ENCODE measurements at regions not wholly inside any gene's neighbourhood (a gene's known extent, or its start where the extent isn't known, plus 50 kb on each side); places are given as distances from the start of the nearest gene placed in this dataset.
"Not testable (repeated sequence)": the region's sequence is repeated elsewhere in the genome, so short reads cannot be mapped to it uniquely, and the experiment has no call there.

DNA sequence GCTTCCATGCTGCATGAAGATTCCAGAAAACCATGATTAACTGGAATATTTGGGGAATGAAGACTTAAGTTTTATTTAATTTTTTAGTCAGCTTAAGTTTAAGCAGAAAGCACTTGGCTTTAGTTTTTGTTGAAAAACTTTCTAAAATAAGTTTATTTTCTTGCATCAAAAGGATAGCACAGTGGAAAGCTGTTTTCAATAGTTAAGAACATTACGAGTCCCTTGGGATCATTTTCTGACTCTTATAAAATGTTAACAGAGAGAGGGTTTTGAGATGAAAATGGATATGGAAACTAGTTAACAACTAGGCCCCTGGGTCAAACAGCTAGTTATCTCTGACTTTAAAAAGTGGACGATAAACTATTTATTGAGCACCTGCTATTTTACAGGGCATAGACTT is 181.9 kb upstream of the SLC38A2 start:
- DNase-seq (ENCODE audit: low read depth in 4 of 4, low spot score in 3 of 4), result no peak

DNA sequence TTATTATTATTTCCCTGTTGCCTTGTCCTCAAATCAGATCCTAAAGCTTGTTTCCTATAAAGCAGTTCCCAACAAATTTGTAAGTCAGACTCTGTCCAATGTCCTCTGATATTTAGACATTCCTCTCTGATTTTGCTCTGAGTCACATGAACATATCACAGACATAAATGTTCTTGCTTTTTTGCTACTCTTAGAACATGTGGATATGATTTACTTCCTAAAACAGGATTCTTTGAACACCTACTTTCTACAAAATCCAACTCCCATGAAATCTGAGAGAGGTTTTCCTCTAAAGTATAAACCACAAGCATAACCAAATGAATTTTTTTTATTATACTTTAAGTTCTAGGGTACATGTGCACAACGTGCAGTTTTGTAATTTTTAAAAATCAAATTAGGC is 181.3 kb upstream of the SLC38A2 start:
- no peak for DNase-seq (ENCODE audit: low read depth in 4 of 4, low spot score in 3 of 4)

DNA sequence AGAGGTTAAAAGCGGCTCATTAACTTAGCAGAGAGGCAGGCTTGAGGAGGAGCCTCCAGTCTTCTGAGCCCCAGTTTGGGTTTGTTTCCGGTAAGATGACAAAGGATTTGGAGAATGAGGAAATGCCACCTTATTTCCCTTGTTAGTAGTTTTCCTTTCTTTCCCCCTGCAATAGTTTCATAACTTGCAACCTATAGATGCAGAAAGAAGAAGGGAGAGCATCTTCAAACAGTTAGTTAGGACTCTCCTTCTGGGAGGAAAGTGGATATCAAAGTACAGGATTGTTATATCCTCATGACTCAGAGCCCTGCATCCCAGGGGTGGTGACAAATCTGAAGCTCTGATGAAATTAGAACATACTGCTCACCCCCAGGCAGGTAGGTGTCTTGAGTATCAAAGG is 180.7 kb upstream of the SLC38A2 start:
- DNase-seq (ENCODE audit: low read depth in 4 of 4, low spot score in 3 of 4), result no peak

DNA sequence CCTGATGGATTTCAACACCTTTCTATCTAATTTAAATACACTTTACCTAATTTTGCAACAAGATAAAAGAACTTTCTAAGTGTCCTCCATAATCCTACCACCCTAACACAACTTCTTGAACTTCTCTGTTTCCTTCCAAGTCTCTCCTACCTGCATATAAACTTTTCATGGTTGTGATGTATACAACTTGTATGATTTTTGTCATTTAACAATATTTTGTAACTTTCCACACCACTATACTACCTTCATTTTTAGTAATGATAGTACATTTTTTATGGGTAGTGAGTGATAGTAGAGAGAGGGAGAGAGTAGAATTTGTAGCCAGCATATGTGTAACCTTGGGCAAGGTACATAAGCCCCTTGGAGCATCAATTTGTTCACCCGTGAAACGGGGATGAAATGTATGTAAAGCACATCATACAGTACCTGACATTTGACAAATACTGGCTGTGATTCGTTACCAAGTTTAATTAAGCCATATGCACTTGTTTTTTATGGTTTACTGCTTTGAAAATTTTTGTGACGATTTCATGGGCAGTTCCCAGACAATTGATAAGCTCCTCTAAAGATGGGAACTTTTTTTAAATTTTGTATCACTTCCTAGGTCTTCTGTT is 177.8 kb upstream of the SLC38A2 start:
- no peak for DNase-seq (ENCODE audit: low read depth in 4 of 4, low spot score in 3 of 4)

DNA sequence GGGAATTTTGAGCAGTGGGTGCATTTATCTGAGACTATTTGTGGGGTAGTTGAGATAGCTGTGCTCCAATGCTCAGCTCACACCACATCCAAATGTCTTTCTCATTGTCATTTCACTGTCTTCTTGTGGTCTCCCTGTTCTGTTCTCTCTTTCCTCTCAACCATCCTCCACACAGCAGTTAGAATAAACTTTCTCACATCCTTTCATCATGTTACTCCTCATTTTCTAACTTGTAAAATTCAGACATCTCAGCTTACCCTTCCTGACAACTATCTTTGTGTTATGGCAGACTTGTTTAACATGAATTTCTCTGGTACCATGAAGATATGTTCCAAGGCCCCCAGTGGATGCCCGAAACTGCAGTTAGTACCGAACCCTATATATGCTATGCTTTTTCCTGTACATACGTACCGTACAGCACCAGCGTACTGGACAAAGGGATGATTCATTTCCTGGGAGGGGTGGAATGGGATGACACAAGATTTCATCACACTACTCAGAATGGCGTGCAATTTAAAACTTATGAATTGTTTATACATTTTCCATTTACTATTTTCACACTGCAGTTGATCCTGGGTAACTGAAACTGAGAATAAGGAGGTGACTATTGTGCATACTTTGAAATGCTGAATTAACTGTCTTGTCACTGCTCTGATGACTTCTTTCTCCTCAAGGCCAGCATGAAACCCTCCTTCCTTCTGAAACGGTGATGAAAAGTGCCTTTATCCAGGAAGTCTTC is 177.1 kb upstream of the SLC38A2 start:
- no peak for DNase-seq (ENCODE audit: low read depth in 4 of 4, low spot score in 3 of 4)

DNA sequence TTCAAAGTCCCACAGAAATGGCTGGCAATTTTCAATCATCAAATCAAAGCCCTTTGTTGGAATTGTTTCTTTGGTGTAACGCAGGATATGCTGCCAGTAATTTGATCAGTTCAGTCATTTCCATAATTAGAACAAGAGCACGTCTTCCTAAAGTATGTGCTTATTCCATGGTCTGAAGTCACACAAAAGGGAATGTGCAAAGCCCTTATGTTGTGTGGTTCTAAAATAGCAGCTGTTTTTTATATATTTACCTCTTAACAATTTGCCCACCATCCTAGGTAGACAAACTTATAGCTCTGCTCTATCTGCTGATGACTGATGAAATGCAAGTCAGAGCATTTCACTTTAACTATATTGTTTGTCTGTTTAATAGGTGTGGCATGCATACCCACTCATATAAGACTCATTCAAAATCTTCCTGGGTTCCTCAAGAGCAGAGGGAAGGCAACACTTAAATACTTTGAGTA is 176.1 kb upstream of the SLC38A2 start:
- no peak for DNase-seq (ENCODE audit: low read depth in 4 of 4, low spot score in 3 of 4)

DNA sequence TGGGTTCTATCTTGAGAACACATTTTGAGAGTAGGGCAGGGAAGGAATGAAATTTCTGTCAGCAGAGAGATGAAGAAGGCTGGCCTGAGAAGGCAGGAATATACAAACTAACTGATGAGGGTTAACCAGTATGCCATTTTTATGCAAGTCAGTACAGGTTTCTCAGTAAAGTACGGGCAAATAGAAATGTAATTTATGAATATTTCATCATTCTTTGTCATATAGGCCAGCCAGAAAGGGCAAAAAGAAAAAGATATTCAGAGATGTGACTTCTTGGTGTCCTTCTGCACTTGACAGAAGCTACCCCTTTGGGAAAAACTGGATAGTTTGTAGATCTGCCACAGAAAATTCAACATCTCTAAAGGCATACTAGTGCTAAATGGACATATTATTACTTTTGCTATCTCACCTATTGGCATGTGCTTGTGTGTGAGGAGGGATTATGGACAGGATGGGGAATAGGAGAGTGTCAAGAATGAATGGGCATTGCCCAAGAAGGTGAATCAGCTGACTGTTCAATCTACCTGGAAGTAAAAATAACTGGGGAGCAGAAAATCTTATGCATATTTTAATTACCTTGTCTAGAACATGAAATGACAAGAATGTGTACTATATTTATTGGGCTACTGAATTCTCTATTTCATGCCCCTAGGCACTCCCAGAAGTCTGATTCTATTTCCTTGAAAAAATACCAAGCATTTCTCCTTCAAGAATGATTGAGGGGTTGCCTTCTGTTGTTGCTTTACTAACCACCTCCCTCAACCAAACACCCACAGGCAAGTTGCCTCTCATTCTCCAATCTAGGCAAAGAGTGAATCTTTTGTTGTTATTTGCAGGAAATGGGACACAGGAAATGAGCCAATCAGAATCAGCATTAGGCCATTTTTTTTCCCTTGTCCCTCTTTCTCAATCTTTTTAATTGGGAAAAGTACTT is 175.1 kb upstream of the SLC38A2 start:
- DNase-seq (ENCODE audit: low read depth in 4 of 4, low spot score in 3 of 4), result no peak

DNA sequence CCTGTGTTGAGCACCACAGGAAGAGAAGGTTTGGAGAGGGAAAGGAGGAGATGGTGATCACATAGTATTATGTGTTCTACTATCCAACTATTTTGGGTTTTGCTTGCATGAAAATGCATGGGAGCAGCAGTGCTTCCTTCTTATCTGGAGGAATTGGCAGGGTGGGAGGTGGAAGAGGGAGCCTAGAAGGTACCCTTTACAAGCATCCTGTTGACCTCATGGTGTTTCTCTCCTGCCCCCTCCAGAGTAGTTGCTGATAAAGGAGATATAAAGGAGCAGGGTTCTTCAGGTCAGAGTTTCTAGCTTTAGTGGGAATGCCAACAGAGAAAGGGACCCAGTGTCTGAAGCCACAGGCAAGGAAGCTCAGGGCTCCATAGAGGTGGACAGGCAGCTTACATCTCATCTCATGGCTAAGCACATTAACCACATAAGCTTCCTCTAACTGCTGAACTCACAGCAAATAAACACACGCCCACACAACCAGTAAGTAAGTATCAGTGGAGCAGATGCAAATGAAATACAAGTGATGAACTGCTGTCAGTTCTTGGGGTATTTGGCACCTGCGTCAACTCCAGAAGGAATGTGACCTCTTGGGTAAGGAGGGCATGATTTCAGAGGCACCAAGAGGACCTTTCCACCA is 174.2 kb upstream of the SLC38A2 start:
- DNase-seq (ENCODE audit: low read depth in 4 of 4, low spot score in 3 of 4), result no peak

DNA sequence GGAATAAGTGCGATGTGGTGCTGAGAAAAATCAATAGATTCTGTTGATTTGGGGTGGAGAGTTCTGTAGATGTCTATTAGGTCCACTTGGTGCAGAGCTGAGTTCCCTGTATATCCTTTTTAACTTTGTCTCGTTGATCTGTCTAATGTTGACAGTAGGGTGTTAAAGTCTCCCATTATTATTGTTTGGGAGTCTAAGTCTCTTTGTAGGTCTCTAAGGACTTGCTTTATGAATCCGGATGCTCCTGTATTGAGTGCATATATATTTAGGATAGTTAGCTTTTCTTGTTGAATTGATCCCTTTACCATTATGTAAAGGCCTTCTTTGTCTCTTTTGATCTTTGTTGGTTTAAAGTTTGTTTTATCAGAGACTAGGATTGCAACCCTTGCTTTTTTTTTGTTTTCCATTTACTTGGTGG is 170.8 kb upstream of the SLC38A2 start:
- DNase-seq (ENCODE audit: low read depth in 4 of 4, low spot score in 3 of 4), result not testable (repeated sequence)

DNA sequence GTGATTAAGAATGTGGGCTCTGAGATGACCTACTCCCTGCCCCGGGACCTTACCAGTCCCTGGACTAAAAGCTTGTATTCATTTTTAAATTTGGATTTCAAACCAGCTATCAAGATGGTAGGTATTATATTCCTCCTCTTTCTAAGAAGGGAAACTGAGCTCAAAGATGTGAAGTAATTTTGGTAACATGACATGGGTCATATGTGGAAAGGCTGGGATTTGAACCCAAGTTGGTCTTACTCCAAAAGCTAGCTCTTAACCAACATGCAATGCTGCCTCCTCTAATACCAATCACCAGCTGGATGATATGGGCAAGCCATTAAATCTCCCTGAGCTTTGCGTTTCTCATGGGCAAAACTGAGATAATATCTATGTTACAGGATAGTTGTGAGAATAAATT is 166.4 kb upstream of the SLC38A2 start:
- no peak for DNase-seq (ENCODE audit: low read depth in 4 of 4, low spot score in 3 of 4)

DNA sequence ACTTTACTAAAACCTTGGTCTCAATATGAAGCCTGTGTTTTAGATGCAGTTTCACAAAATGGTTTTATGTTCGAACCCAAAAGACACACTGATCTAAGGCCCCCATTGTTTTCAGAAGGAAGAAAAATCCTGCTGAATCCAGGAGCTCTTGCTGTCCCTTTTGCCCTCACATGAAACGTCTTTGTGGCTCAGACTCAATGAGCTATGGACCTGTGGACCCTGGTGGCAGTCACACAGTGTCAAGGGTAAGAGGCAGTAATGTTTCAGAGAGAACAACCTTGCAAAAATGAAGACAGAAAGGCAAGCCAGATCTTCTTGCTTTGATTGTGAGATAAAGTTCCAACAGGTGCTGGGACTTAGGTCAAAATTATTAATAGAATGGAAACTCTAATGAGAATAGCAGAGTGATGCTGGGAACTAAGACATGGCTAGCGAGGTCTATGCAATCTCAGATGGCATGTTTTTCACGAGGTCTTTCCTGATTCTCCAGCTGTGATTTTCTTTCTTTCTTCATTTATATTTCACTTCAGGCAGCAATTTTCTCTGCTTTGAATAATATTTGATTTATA is 164.9 kb upstream of the SLC38A2 start:
- no peak for DNase-seq (ENCODE audit: low read depth in 4 of 4, low spot score in 3 of 4)

DNA sequence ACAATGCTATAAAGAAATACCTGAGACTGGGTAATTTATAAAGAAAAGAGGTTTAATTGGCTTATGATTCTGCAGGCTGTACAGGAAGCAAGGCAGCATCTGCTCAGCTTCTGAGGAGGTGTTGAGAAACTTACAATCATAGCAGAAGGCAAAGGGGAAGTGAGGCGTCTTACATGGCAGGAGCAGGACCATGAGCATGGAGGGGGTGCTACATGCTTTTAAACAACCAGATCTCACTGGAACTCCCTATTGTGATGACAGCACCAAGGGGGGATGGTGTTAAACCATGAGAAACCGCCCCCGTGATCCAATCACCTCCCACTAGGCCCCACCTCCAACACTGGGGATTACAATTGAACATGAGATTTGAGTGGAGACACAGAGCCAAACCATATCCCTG is 163.7 kb upstream of the SLC38A2 start:
- not testable (repeated sequence) for DNase-seq (ENCODE audit: low read depth in 4 of 4, low spot score in 3 of 4)

DNA sequence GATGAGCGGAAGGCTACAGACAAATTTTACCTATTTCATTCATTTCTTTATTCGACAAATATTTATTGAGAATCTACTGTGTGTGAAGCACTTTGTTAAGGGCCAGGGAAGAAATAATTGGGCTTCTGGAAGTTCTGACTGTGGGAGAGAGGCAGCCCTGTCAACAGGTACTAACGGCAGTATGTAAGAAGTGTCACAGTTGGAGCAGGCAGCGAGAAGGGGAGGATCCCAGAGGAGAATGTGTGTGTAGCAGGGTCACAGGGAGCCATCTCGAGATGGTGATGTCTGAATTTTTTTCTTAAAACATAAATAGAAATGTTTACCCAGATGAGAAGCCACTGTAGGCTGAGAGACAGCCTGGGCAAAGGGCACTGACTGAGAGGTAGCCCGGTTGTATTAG is 163.3 kb upstream of the SLC38A2 start:
- DNase-seq (ENCODE audit: low read depth in 4 of 4, low spot score in 3 of 4), result no peak

DNA sequence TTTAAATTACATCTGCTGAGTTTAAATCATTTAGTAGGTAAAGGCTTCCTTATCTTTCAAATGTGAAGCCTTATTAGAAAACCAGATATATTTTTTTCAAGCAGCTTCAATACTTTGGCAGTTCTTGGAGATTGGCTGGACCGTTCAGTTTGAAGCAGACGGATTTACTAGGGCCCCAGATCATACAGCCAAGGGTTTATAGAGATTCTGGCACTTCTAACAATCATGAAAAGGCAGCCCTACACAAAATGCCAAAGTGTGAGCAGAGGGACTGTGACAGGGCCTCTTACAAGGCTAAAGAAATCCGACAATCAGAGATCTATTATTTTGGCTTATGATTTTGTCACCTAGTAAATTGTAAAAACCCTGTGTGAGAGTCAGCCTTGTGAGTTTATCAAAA is 162.8 kb upstream of the SLC38A2 start:
- DNase-seq (ENCODE audit: low read depth in 4 of 4, low spot score in 3 of 4), result no peak

DNA sequence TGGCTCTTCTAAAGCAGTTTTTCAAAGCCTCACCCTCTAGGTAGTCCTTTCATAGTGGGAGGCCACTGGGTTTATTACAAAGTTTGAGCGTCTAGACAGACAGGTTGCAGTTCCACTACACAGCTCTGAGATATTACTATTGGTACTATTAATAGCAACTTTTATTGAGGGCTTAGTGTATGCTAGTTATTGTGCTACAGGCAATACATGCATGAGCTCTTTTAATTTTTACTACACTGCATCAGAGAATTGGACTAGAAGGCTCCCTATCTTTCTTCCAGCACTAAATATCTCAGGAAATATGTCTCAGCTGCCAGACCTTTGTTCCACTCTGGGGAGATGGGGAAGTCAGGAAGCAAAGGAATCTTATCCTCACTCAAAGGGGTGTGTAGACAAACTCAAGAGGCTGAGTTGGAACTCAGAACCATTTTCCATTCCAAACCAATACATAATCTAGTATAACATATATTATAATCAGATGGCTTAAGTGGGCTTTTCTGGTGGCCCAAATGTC is 161.8 kb upstream of the SLC38A2 start:
- DNase-seq (ENCODE audit: low read depth in 4 of 4, low spot score in 3 of 4), result no peak

DNA sequence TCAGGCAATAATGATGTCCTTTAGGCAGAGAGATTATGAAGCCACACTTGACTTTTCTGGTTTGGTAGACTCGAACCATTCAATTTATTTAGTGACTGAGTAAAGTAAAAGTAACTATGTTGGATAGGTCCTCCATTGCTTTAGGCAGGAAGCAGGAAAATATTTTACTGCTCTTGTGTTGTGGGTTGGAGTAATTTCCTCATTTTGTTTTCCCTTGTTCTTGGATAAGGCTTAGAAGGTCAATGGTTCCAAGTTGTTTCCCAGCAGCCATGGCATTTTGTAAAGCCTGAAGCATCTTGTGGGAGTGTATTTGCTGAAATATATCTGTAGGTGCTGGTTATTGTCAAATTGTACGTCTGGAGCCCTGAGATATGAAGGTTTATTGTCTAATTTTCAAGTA is 161.2 kb upstream of the SLC38A2 start:
- DNase-seq (ENCODE audit: low read depth in 4 of 4, low spot score in 3 of 4), result no peak

DNA sequence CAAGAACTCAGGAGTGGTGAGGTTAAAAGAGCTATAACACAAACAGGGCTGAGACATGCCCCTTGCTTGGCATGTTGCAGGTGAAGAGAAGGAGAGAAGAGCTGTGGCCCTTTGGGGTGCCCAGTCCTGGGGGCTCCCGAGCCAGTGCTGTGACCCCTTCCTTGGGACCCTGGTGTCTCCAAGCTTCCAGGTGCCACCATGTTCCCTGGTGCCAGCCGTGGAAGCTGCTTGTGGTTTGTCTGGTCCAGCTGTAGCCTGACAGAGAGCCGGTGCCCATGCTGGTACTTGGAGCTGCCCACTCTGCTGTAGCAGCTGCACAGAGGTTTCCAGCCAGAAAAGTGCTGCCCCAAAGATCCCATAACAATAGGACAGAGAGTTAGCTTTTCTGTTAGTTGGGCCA is 159.2 kb upstream of the SLC38A2 start:
- no peak for DNase-seq (ENCODE audit: low read depth in 4 of 4, low spot score in 3 of 4)

DNA sequence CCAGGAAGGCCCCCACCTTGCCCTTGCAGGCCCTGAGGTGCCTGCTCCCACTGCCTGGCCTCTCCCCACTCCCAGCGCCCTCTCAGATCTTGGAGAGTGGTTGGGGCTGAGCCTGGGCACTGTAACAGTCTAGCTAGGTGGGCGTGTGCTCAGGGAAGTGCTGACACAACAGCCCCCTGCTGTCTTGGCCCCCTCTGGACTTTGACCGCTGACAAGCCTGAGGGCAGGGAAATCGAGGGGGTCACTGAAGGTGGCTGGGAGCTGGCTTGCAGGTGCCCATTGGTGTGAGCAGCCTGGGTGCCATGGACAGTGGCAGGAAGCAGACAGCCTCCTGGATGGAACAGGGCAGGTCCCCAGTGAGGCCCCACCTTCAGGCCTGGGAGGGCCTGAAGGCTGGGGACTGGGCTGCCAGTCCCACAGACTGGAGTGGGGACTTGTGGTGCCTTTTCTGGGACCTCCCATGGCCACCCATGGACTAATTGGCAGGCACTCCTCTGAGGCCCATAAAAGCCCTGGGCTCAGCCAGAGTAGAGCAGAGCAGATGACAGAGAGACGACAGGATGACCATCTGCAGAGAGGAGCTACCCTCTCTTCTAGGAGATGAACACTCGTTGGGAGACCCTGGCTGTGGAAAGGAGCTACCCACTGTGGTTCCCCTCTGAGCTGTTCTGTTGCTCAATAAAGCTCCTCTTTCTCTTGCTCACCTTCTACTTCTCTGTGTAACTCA is 158.6 kb upstream of the SLC38A2 start:
- DNase-seq (ENCODE audit: low read depth in 4 of 4, low spot score in 3 of 4), result no peak

DNA sequence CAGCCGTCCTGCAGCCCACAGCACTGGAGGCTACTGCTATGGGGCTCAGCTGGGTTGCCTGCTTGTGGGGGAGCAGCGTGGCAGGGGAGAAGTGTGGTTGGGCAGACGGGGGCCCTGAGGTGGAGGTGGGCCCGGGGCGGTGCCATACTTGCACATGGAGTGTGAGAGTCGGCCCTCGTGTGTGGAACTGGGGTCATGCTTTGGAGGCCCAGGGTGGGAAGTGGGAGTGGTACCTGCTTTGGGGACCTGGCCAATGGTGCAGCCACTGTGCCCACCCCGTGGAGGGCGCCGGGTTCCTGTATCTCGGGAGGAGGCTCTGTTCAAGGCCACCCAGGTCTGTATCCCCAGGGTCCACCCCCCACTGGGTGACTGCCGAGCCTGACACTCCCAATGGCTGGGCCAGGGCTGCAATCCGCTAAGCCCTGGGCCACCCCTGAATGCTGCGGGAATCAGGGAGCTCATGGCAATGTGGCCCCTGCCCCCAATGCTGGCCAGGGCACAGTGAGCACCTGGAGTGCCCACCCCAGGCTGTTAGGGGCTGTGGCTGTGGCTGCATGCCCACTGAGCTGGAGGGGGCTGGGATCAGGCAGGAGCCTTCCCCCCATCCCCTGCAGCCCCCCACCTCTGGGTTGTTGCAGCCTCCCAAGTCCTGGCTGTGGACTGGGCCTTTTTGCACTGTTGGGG is 157.9 kb upstream of the SLC38A2 start:
- no peak for DNase-seq (ENCODE audit: low read depth in 4 of 4, low spot score in 3 of 4)
